Cardiac fibroblast (primary cell): ENCODE measurements at regions not wholly inside any gene's neighbourhood (a gene's known extent, or its start where the extent isn't known, plus 50 kb on each side); places are given as distances from the start of the nearest gene placed in this dataset.

Experiments
- DNase-seq, 2 donors: peaks; one replicate each; pipeline versions ENCODE4 v3.0.0 to v3.0.0-alpha.2; 2010; ENCODE audit warnings: low read depth in 2 of 2
- H3K4me3 ChIP-seq, 2 donors: replicated peaks in 1 of 2; 1 replicate in 1 of 2; 2 replicates in 1 of 2; pipeline ENCODE4 v1.5.1; 2011; ENCODE audit warnings: low read depth in 2 of 2, low read length in 2 of 2, mild to moderate bottlenecking in 2 of 2, moderate library complexity in 1 of 2
- CTCF ChIP-seq: IDR thresholded peaks from one replicate; pipeline ENCODE4 v1.5.1; 2011; ENCODE audit warnings: low read depth, mild to moderate bottlenecking, low read length, inconsistent platforms

- no peak for DNase-seq
- no peak for TF ChIP-seq CTCF
- no peak overlapping the region for H3K4me3 ChIP-seq
These were observed 449.4 kb upstream of the TENM4 start for GRCh38 chr11:79890272-79890671.

GRCh38 chr11:79864882-79865281 is 424.1 kb upstream of the TENM4 start:
- TF ChIP-seq CTCF = no peak
- no peak overlapping the region for H3K4me3 ChIP-seq
- DNase-seq = no peak

- TF ChIP-seq CTCF = no peak
- DNase-seq = no peak
- no peak overlapping the region for H3K4me3 ChIP-seq
These were observed 419.5 kb upstream of the TENM4 start for GRCh38 chr11:79860336-79860735.

GRCh38 chr11:79857377-79858214 is 416.8 kb upstream of the TENM4 start:
- no peak overlapping the region for H3K4me3 ChIP-seq
- TF ChIP-seq CTCF = no peak
- DNase-seq = no peak

GRCh38 chr11:79852176-79852575 is 411.3 kb upstream of the TENM4 start:
- no peak overlapping the region for H3K4me3 ChIP-seq
- no peak for TF ChIP-seq CTCF
- DNase-seq = no peak

- no peak for DNase-seq
- no peak for TF ChIP-seq CTCF
- H3K4me3 ChIP-seq = no peak overlapping the region
These were observed 404.3 kb upstream of the TENM4 start for GRCh38 chr11:79845002-79845709.
